HEK293 (cell line): ENCODE measurements at regions not wholly inside any gene's neighbourhood (a gene's known extent, or its start where the extent isn't known, plus 50 kb on each side); places are given as distances from the start of the nearest gene placed in this dataset.

ENCODE experiments used
- CTCF ChIA-PET: fragments of 350-600 bp; formaldehyde crosslinking; extraction: SDS; loops from one replicate; lab custom pipeline; 2021; ENCODE audit warnings: antibody characterized with exemption; lab: Yijun Ruan, JAX
- POLR2A ChIA-PET: fragments of 300-600 bp; formaldehyde crosslinking; extraction: SDS; loops from one replicate; lab custom pipeline; 2020; ENCODE audit warnings: antibody characterized with exemption, inconsistent platforms; lab: Yijun Ruan, JAX
- H3K27ac ChIP-seq: fragments of 200-500 bp; sonication (Bioruptor generic); 2 replicates; pipeline ENCODE4 v1.5.1; 2014; ENCODE audit warnings: low read depth, low read length, control low read depth, inconsistent platforms; ENCODE audit errors: extremely low read depth
- H3K36me3 ChIP-seq, 2 experiments: fragments of 200-500 bp in 1 of 2; sonication (Bioruptor generic) in 1 of 2; 1 replicate in 1 of 2; 2 replicates in 1 of 2; pipeline ENCODE4 v1.5.1; 2014 to 2017; ENCODE audit warnings: inconsistent platforms in 2 of 2, low read length in 2 of 2; ENCODE audit not compliant: control insufficient read depth in 2 of 2, insufficient read depth in 1 of 2
- H3K4me1 ChIP-seq: fragments of 200-500 bp; sonication (Bioruptor generic); 2 replicates; pipeline ENCODE4 v1.5.1; 2014; ENCODE audit warnings: mild to moderate bottlenecking, low read length, inconsistent platforms; ENCODE audit not compliant: control insufficient read depth, insufficient read depth
- H3K4me3 ChIP-seq: 2 replicates; pipeline ENCODE4 v1.5.1; 2011; ENCODE audit warnings: low read depth, mild to moderate bottlenecking, control low read depth, low read length, moderate library complexity
- H3K9me3 ChIP-seq: fragments of 200-500 bp; sonication (Bioruptor generic); 2 replicates; pipeline ENCODE4 v1.5.1; 2014; ENCODE audit warnings: low read depth, low read length, inconsistent platforms; ENCODE audit not compliant: control insufficient read depth, insufficient read depth
- EGR2 ChIP-seq: fragments of 450-650 bp; formaldehyde crosslinking; IDR thresholded peaks from 2 replicates; pipeline ENCODE4 v1.5.1; 2016; ENCODE audit warnings: low read depth, missing biosample characterization, missing genetic modification characterization
- KLF16 ChIP-seq: fragments of 450-650 bp; formaldehyde crosslinking; IDR thresholded peaks from 2 replicates; pipeline ENCODE4 v1.5.1; 2017; ENCODE audit warnings: missing biosample characterization, missing genetic modification characterization
- OSR2 ChIP-seq: fragments of 450-650 bp; formaldehyde crosslinking; IDR thresholded peaks from 2 replicates; pipeline ENCODE4 v1.5.1; 2016; ENCODE audit warnings: missing biosample characterization, missing genetic modification characterization
- SCRT1 ChIP-seq: fragments of 450-650 bp; formaldehyde crosslinking; IDR thresholded peaks from 2 replicates; pipeline ENCODE4 v1.5.1; 2016; ENCODE audit warnings: missing biosample characterization, missing genetic modification characterization, borderline replicate concordance
- TRIM28 ChIP-seq: IDR thresholded peaks from 2 replicates; pipeline ENCODE4 v1.6.1; 2011; ENCODE audit warnings: low read length, control low read depth, borderline replicate concordance
- ZFP3 ChIP-seq: fragments of 450-650 bp; formaldehyde crosslinking; IDR thresholded peaks from 2 replicates; pipeline ENCODE4 v1.5.1; 2016; ENCODE audit warnings: low read depth, missing biosample characterization, missing genetic modification characterization
- ZNF10 ChIP-seq: fragments of 450-650 bp; formaldehyde crosslinking; IDR thresholded peaks from 2 replicates; pipeline ENCODE4 v1.5.1; 2017; ENCODE audit warnings: missing biosample characterization, missing genetic modification characterization
- ZNF16 ChIP-seq: fragments of 450-650 bp; formaldehyde crosslinking; IDR thresholded peaks from 2 replicates; pipeline ENCODE4 v1.5.1; 2016; ENCODE audit warnings: low read depth, missing biosample characterization, missing genetic modification characterization
- ZNF214 ChIP-seq: fragments of 450-650 bp; formaldehyde crosslinking; IDR thresholded peaks from 2 replicates; pipeline ENCODE4 v1.5.1; 2017; ENCODE audit warnings: missing biosample characterization, mild to moderate bottlenecking, missing genetic modification characterization, borderline replicate concordance
- ZNF274 ChIP-seq, 2 experiments: fragments of 200-500 bp in 1 of 2; fragments of 450-650 bp in 1 of 2; sonication (Bioruptor generic) in 1 of 2; formaldehyde crosslinking in 1 of 2; IDR thresholded peaks; 2 replicates each; pipeline versions ENCODE4 v1.5.1 to v1.6.1; 2014 to 2016; ENCODE audit warnings: borderline replicate concordance in 1 of 2, inconsistent platforms in 1 of 2, low read length in 1 of 2, missing biosample characterization in 1 of 2, missing genetic modification characterization in 1 of 2
- ZNF280D ChIP-seq: fragments of 450-650 bp; formaldehyde crosslinking; IDR thresholded peaks from 2 replicates; pipeline ENCODE4 v1.5.1; 2016; ENCODE audit warnings: missing biosample characterization, missing genetic modification characterization
- ZNF37A ChIP-seq: fragments of 450-650 bp; IDR thresholded peaks from 2 replicates; pipeline ENCODE4 v1.5.1; 2018; ENCODE audit warnings: missing biosample characterization, missing genetic modification characterization
- ZNF404 ChIP-seq: fragments of 450-650 bp; formaldehyde crosslinking; IDR thresholded peaks from 2 replicates; pipeline ENCODE4 v1.5.1; 2017; ENCODE audit warnings: missing biosample characterization, missing genetic modification characterization
- ZNF521 ChIP-seq: fragments of 450-650 bp; formaldehyde crosslinking; IDR thresholded peaks from 2 replicates; pipeline ENCODE4 v1.5.1; 2017; ENCODE audit warnings: missing biosample characterization, mild to moderate bottlenecking, missing genetic modification characterization
- ZNF544 ChIP-seq: fragments of 450-650 bp; formaldehyde crosslinking; IDR thresholded peaks from 2 replicates; pipeline ENCODE4 v1.5.0; 2017; ENCODE audit warnings: missing biosample characterization, missing genetic modification characterization
- ZNF549 ChIP-seq: fragments of 450-650 bp; IDR thresholded peaks from 2 replicates; pipeline ENCODE4 v1.5.1; 2018; ENCODE audit warnings: missing biosample characterization, missing genetic modification characterization, mild to moderate bottlenecking, inconsistent platforms, moderate library complexity
- ZNF585B ChIP-seq: fragments of 450-650 bp; formaldehyde crosslinking; IDR thresholded peaks from 2 replicates; pipeline ENCODE4 v1.5.1; 2016; ENCODE audit warnings: missing biosample characterization, missing genetic modification characterization
- ZNF626 ChIP-seq: fragments of 450-650 bp; sonication (Bioruptor Pico); formaldehyde crosslinking; IDR thresholded peaks from 2 replicates; pipeline ENCODE4 v1.5.1; 2018; ENCODE audit warnings: missing biosample characterization, missing genetic modification characterization, inconsistent platforms
- ZNF660 ChIP-seq: fragments of 450-650 bp; IDR thresholded peaks from 2 replicates; pipeline ENCODE4 v1.5.1; 2018; ENCODE audit warnings: missing biosample characterization, mild to moderate bottlenecking, missing genetic modification characterization
- ZNF701 ChIP-seq: fragments of 450-650 bp; formaldehyde crosslinking; IDR thresholded peaks from 2 replicates; pipeline ENCODE4 v1.5.1; 2016; ENCODE audit warnings: missing biosample characterization, missing genetic modification characterization
- ZNF707 ChIP-seq: fragments of 450-650 bp; formaldehyde crosslinking; IDR thresholded peaks from 2 replicates; pipeline ENCODE4 v1.5.1; 2016; ENCODE audit warnings: missing biosample characterization, missing genetic modification characterization
- ZNF768 ChIP-seq: fragments of 450-650 bp; formaldehyde crosslinking; IDR thresholded peaks from 2 replicates; pipeline ENCODE4 v1.5.1; 2018; ENCODE audit warnings: missing biosample characterization, mild to moderate bottlenecking, missing genetic modification characterization
- TF ChIP-seq, protein P1 (sequence below): fragments of 450-650 bp; formaldehyde crosslinking; IDR thresholded peaks from 2 replicates; pipeline ENCODE4 v1.5.1; 2016; ENCODE audit warnings: missing biosample characterization, missing genetic modification characterization
- TF ChIP-seq, protein P2 (sequence below): fragments of 450-650 bp; formaldehyde crosslinking; IDR thresholded peaks from 2 replicates; pipeline ENCODE4 v1.5.1; 2016; ENCODE audit warnings: missing biosample characterization, missing genetic modification characterization, low read depth
- TF ChIP-seq, protein P3 (sequence below): fragments of 450-650 bp; formaldehyde crosslinking; IDR thresholded peaks from 2 replicates; pipeline ENCODE4 v1.5.1; 2016; ENCODE audit warnings: missing biosample characterization, missing genetic modification characterization

GRCh38 chr6:114580882-114581281, 238.1 kb upstream of the HS3ST5 start:
- TF ChIP-seq ZNF549 (tag by site-specific recombination) (no peak), ZNF768 (no peak), ZNF626 (tag by site-specific recombination) (no peak), TRIM28 (no peak), OSR2 (no peak), ZNF10 (tag by site-specific recombination) (no peak), ZNF274 (IDR thresholded peaks at IDR 0.05; ENCODE audit: low read length) (no peak), ZNF274 (tag by site-specific recombination; IDR thresholded peaks at IDR 0.05; ENCODE audit: borderline replicate concordance) (no peak), ZNF521 (tag by site-specific recombination) (no peak), ZNF16 (tag by site-specific recombination) (no peak), ZNF585B (tag by site-specific recombination) (no peak), EGR2 (tag by site-specific recombination) (no peak), ZNF404 (no peak), ZFP3 (tag by site-specific recombination) (no peak)
- TF ChIP-seq, protein P1, sequence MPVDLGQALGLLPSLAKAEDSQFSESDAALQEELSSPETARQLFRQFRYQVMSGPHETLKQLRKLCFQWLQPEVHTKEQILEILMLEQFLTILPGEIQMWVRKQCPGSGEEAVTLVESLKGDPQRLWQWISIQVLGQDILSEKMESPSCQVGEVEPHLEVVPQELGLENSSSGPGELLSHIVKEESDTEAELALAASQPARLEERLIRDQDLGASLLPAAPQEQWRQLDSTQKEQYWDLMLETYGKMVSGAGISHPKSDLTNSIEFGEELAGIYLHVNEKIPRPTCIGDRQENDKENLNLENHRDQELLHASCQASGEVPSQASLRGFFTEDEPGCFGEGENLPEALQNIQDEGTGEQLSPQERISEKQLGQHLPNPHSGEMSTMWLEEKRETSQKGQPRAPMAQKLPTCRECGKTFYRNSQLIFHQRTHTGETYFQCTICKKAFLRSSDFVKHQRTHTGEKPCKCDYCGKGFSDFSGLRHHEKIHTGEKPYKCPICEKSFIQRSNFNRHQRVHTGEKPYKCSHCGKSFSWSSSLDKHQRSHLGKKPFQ (tag by site-specific recombination), result no peak
- TF ChIP-seq, all 188 proteins: peak for 0
- H3K36me3 ChIP-seq, result no peaks in the 10 kb centered on the region
- ChIA-PET POLR2A (no interaction called here), CTCF (interaction anchor here (0.6 kb wide), 1 partner anchor 556 kb away, joined by 3 read pairs; no protein-coding TSS in a partner anchor)
- no peaks in the 10 kb centered on the region for H3K4me1 ChIP-seq
- no peaks in the 10 kb centered on the region for H3K9me3 ChIP-seq
- H3K4me3 ChIP-seq, result no peak overlapping the region
- no peak overlapping the region for H3K27ac ChIP-seq

- no peaks in the 10 kb centered on the region for H3K36me3 ChIP-seq
- no peaks in the 10 kb centered on the region for H3K4me1 ChIP-seq
- TF ChIP-seq ZNF37A (tag by site-specific recombination), result no peak
- H3K9me3 ChIP-seq, result no peaks in the 10 kb centered on the region
- CTCF ChIA-PET, result no interaction called here
- no peak overlapping the region for H3K4me3 ChIP-seq
- no peak overlapping the region for H3K27ac ChIP-seq
- POLR2A ChIA-PET, result no interaction called here
Observed at GRCh38 chr6:114579486-114579885, 236.7 kb upstream of the HS3ST5 start.

DNA sequence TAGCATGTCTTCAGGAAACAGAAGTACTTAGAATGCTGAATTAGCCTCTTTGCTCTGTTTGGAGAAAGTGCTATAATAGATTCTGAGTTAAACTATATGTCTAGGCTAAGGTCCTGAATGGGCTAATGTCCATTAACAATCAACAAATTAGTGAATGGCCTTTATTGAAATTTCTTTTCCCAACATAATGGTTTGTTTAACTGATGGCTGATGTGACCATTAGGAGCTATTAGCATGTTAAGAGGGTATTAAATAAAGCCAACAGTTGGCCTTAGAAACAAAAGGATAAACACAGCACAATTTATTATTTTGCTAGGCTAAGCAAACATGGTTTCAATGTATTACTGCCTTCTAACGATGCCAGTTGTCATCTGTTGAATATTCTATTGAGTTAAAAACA, 234.3 kb upstream of the HS3ST5 start:
- POLR2A ChIA-PET, result no interaction called here
- TF ChIP-seq ZNF707 (tag by site-specific recombination) (no peak), SCRT1 (tag by site-specific recombination) (no peak), ZNF544 (no peak), ZNF280D (tag by site-specific recombination) (no peak), KLF16 (tag by site-specific recombination) (no peak), ZNF660 (tag by site-specific recombination) (no peak), ZNF214 (tag by site-specific recombination) (no peak), ZNF701 (tag by site-specific recombination) (no peak)
- TF ChIP-seq, protein P2, sequence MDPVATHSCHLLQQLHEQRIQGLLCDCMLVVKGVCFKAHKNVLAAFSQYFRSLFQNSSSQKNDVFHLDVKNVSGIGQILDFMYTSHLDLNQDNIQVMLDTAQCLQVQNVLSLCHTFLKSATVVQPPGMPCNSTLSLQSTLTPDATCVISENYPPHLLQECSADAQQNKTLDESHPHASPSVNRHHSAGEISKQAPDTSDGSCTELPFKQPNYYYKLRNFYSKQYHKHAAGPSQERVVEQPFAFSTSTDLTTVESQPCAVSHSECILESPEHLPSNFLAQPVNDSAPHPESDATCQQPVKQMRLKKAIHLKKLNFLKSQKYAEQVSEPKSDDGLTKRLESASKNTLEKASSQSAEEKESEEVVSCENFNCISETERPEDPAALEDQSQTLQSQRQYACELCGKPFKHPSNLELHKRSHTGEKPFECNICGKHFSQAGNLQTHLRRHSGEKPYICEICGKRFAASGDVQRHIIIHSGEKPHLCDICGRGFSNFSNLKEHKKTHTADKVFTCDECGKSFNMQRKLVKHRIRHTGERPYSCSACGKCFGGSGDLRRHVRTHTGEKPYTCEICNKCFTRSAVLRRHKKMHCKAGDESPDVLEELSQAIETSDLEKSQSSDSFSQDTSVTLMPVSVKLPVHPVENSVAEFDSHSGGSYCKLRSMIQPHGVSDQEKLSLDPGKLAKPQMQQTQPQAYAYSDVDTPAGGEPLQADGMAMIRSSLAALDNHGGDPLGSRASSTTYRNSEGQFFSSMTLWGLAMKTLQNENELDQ (tag by site-specific recombination), result no peak
- TF ChIP-seq, protein P3, sequence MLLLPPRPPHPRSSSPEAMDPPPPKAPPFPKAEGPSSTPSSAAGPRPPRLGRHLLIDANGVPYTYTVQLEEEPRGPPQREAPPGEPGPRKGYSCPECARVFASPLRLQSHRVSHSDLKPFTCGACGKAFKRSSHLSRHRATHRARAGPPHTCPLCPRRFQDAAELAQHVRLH (tag by site-specific recombination), result no peak
- TF ChIP-seq, all 188 proteins: peak for 0
- Histone ChIP-seq H3K4me3 (no peak overlapping the region), H3K4me1 (no peaks in the 10 kb centered on the region), H3K27ac (no peak overlapping the region), H3K9me3 (no peaks in the 10 kb centered on the region), H3K36me3 (no peaks in the 10 kb centered on the region)
- CTCF ChIA-PET, result no interaction called here
